ENCODE measurements at regions not wholly inside any gene's neighbourhood (a gene's known extent, or its start where the extent isn't known, plus 50 kb on each side); places are given as distances from the start of the nearest gene placed in this dataset.
"Not testable (repeated sequence)": the region's sequence is repeated elsewhere in the genome, so short reads cannot be mapped to it uniquely, and the experiment has no call there.

GRCh38 chr2:194511070-194511469, 1146.0 kb upstream of the SLC39A10 start:
- not testable (repeated sequence) for TF ChIP-seq POLR2A, POLR2AphosphoS5 (IDR thresholded peaks at IDR 0.05; ENCODE audit: low read depth, low read length)

Measured in GM12892 (cell line).